ENCODE measurements at regions not wholly inside any gene's neighbourhood (a gene's known extent, or its start where the extent isn't known, plus 50 kb on each side); places are given as distances from the start of the nearest gene placed in this dataset.
"Not testable (repeated sequence)": the region's sequence is repeated elsewhere in the genome, so short reads cannot be mapped to it uniquely, and the experiment has no call there.

DNA sequence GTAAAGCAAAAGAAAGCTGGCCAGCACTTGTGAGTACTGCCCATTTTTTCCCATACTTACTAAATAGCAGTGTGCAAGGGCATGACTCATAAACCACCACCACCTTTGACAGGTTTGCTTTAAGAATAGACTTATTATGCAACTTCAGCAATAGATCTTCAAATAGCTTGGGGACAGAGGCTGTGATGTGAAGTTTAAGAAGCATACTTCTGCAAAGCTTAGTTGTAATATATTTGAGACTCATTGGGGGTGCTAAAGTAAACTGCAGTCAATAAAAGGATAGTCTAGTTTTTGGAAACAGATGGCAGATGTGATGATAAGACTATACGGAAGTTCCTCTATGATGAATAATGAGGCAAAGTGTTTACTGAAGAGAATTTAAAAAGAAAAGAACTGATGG is 210.0 kb downstream of the PLA2G4A start:
- no peak for DNase-seq (ENCODE audit: extremely low read depth, low read depth, low spot score)

DNA sequence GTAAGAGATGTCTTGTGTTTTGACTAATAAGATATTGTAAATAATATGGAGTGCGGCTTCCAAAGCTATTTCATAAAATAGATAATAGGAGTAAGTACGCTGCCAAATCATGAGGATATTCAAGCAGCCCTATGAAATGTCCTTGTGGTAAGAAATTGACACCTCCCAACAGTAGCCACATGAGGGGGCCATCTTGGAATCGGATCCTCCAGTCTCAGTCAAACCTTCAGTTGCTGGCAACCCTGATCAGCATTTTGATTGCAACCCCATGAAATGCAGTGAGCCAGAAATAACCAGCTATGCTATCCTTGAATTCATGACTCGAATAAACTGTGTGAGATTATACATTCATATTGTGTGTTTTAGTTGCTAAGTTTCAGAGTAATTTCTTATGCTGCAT is 212.4 kb downstream of the PLA2G4A start:
- no peak for DNase-seq (ENCODE audit: extremely low read depth, low read depth, low spot score)

- DNase-seq (ENCODE audit: extremely low read depth, low read depth, low spot score), result no peak
Observed at GRCh38 chr1:187042538-187042937, 213.8 kb downstream of the PLA2G4A start.

GRCh38 chr1:187043433-187043832 is 214.7 kb downstream of the PLA2G4A start:
- DNase-seq (ENCODE audit: extremely low read depth, low read depth, low spot score), result not testable (repeated sequence)

GRCh38 chr1:187044411-187044810 is 215.7 kb downstream of the PLA2G4A start:
- no peak for DNase-seq (ENCODE audit: extremely low read depth, low read depth, low spot score)

DNA sequence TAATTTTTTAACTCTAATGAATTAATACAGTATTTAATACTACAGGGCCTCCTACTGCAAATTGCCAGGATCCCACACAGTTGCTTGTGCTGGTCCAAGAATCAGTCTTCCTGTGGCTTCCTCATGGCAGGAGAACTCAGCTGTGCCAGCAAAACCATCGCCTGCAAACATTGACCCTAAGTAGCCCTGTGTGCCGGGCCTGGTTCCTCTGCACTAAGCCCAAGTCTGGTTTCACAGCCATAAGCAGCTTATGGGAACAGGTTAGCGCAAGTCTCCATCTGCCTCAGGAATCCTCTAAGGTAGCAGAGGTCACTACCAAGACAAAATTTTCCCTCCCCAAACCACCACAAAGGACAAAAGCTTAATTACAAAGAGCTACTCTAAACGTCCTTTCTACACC is 216.6 kb downstream of the PLA2G4A start:
- DNase-seq (ENCODE audit: extremely low read depth, low read depth, low spot score), result no peak

DNA sequence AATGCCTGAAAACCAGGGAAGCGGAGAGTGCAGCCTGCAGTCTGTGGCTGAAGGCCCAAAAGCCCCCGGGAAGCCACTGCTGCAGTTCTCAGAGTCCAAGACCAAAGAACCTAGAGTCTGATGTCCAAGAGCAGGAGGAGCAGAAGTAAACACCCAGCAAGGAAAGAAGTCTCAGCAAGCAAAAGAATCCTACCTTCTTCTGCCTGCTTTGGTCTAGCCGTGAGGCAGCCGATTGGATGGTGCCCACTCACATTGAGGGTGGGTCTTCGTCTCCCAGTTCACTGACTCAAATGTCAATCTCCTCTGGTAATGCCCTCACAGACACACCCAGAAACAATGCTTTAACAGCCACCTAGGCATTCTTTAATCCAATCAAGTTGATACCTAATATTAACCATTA is 217.5 kb downstream of the PLA2G4A start:
- no peak for DNase-seq (ENCODE audit: extremely low read depth, low read depth, low spot score)

GRCh38 chr1:187047298-187047697 is 218.5 kb downstream of the PLA2G4A start:
- DNase-seq (ENCODE audit: extremely low read depth, low read depth, low spot score), result no peak

GRCh38 chr1:187051618-187052232 is 223.0 kb downstream of the PLA2G4A start:
- peak; percentile 31 for DNase-seq (ENCODE audit: extremely low read depth, low read depth, low spot score)

DNA sequence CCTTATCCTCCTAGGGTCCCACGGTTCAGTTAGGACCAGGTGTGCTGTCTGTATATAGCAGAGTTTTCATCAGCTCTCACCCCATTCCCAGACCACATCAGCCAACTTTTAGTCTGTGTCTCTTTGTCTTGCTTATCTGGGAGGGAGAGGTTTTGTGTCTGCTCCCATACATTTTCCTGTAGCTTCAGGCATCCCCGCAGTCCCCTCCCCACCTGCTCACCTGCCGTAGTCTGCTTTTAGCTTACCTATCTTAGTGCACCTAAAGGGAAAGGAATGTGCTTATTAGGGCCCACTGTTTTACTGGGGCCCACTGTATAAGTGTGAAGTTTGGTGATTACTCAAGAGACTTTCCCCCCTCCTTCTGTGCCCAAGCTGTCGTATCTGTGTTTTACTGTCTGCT is 225.1 kb downstream of the PLA2G4A start:
- DNase-seq (ENCODE audit: extremely low read depth, low read depth, low spot score), result no peak

GRCh38 chr1:187054862-187055757 is 226.4 kb downstream of the PLA2G4A start:
- DNase-seq (ENCODE audit: extremely low read depth, low read depth, low spot score), result no peak

GRCh38 chr1:187063271-187063670 is 234.5 kb downstream of the PLA2G4A start:
- DNase-seq (ENCODE audit: extremely low read depth, low read depth, low spot score), result no peak

DNA sequence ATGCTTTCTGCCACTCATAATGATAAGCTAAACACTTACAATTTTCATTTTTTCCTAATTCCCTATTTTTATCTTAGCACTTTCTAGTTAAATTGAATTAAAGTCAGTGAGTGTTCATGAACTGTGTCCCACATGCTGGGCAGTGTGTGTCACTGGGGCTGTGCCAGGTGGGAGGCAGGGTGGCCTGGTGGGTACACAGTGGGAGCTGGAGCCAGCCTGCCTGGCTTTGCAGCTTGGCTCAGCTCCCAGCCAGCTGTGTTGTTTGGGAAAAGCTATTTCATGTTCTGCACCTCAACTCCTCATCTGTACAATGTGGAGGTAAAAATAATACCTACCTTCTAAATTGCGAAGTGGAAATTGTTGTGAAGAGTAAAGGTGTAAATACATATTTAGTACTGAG is 238.4 kb downstream of the PLA2G4A start:
- no peak for DNase-seq (ENCODE audit: extremely low read depth, low read depth, low spot score)

GRCh38 chr1:187070076-187070475 is 241.3 kb downstream of the PLA2G4A start:
- DNase-seq (ENCODE audit: extremely low read depth, low read depth, low spot score), result no peak

DNA sequence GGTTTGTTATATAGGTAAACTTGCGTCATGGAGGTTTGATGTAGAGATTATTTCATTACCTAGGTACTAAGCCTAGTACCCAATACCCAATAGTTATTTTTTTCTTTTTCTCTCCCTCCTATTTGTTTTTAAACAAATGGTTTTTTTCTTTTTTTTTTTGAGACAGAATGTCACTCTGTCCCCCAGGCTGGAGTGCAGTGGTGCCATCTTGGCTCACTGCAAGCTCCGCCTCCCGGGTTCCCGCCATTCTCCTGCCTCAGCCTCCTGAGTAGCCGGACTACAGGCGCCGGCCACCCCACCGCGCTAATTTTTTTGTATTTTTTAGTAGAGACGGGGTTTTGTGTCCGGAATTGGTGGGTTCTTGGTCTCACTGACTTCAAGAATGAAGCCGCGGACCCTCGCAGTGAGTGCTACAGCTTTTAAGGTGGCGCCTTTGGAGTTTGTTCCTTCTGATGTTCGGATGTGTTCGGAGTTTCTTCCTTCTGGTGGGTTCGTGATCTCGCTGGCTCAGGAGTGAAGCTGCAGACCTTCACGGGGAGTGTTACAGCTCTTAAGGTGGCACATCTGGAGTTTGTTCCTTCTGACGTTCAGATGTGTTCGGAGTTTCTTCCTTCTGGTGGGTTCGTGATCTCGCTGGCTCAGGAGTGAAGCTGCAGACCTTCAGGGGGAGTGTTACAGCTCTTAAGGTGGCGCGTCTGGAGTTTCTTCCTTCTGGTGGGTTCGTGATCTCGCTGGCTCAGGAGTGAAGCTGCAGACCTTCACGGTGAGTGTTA is 243.7 kb downstream of the PLA2G4A start:
- not testable (repeated sequence) for DNase-seq (ENCODE audit: extremely low read depth, low read depth, low spot score)

GRCh38 chr1:187073035-187073560 is 244.3 kb downstream of the PLA2G4A start:
- not testable (repeated sequence) for DNase-seq (ENCODE audit: extremely low read depth, low read depth, low spot score)

- not testable (repeated sequence) for DNase-seq (ENCODE audit: extremely low read depth, low read depth, low spot score)
Observed at GRCh38 chr1:187073634-187074245, 245.0 kb downstream of the PLA2G4A start.

GRCh38 chr1:187074445-187075048 is 245.8 kb downstream of the PLA2G4A start:
- no peak for DNase-seq (ENCODE audit: extremely low read depth, low read depth, low spot score)

- DNase-seq (ENCODE audit: extremely low read depth, low read depth, low spot score), result no peak
Observed at GRCh38 chr1:187076922-187077321, 248.2 kb downstream of the PLA2G4A start.

DNA sequence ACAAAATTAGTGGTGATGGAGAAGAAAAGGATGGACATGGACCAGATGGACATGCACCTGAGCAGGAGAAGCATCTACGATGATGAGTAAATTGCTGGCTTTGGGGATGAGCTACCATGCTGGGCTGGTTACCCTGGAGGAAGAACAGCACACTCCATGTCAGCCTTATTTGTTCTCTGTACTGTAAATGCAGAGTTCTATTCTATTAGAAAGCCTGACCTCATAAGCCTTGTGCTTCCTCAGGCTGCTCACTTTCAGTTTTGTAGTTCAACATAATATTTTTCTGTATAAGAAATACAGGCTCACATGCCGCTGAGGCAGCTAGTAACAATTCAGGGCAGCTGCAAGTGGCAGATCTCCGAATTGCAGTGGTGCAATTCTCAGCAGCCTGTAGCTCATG is 249.6 kb downstream of the PLA2G4A start:
- no peak for DNase-seq (ENCODE audit: extremely low read depth, low read depth, low spot score)
